Stomach (tissue), 4 donors: ENCODE measurements at regions not wholly inside any gene's neighbourhood (a gene's known extent, or its start where the extent isn't known, plus 50 kb on each side); places are given as distances from the start of the nearest gene placed in this dataset.
"Not testable (repeated sequence)": the region's sequence is repeated elsewhere in the genome, so short reads cannot be mapped to it uniquely, and the experiment has no call there.

ENCODE experiments used
- CTCF ChIP-seq, 7 experiments: fragments of 450-650 bp in 4 of 7; fragments of 200-600 bp in 3 of 7; sonication (generic) in 3 of 7; IDR thresholded peaks; one replicate each; pipeline ENCODE4 v1.5.1; 2016 to 2019; ENCODE audit warnings: antibody characterized with exemption in 7 of 7, control low read depth in 2 of 7, mild to moderate bottlenecking in 1 of 7
- EP300 ChIP-seq: sonication (generic); formaldehyde crosslinking; IDR thresholded peaks from one replicate; pipeline ENCODE4 v1.6.1; 2017; ENCODE audit warnings: antibody characterized with exemption
- POLR2AphosphoS5 ChIP-seq, 3 donors: sonication (generic); formaldehyde crosslinking; IDR thresholded peaks; one replicate each; pipeline ENCODE4 v1.6.1; 2016; ENCODE audit warnings: antibody characterized with exemption in 3 of 3

- TF ChIP-seq CTCF (IDR thresholded peaks at IDR 0.05); EP300; POLR2AphosphoS5 (IDR thresholded peaks at IDR 0.05): not testable (repeated sequence)
Observed at GRCh38 chr1:2959881-2960280, 61.4 kb upstream of the ACTRT2 start.
